Heart left ventricle (tissue), 13 donors: ENCODE measurements at regions not wholly inside any gene's neighbourhood (a gene's known extent, or its start where the extent isn't known, plus 50 kb on each side); places are given as distances from the start of the nearest gene placed in this dataset.

Experiments used
- CTCF ChIP-seq, 12 donors: fragments of 200-600 bp; sonication (generic) in 4 of 12; IDR thresholded peaks; one replicate each; pipeline versions ENCODE4 v1.5.0 to v1.8.0; 2018 to 2022; ENCODE audit warnings: antibody characterized with exemption in 12 of 12, mild to moderate bottlenecking in 5 of 12
- POLR2A ChIP-seq, 2 donors: fragments of 450-650 bp; IDR thresholded peaks; one replicate each; pipeline ENCODE4 v1.6.1; 2017; ENCODE audit warnings: antibody characterized with exemption in 2 of 2, mild to moderate bottlenecking in 2 of 2, moderate library complexity in 2 of 2
- donor health status: ischemic (EF 13 %, LVEDD 7.1; RV severe dilation, severe dysfunction).
- donor health status: DM: no; HTN: yes; CAD: no.
- donor health status: DM: no; HTN: no; CAD: no.
- donor health status: ischemic (EF 25% LVEDD 6.9; RV normal size, moderate dysfunction).
- donor health status: ischemic (EF 25% LVEDD 5.7; RV mildly dilated, moderate dysfunction).
- donor health status: ischemic (EF 35%, LVEDD 5.7; RV mildly dilated, moderate dysfunction).
- donor health status: nonischemic (EF 11% LVEDD 7.7; RV severe dilation, severe dysfunction).
- donor health status: DM: yes; HTN: yes; CAD: no.
- donor health status: PGD.
- donor health status: ischemic (EF 29% LVEDD 5.4; RV normal size, mild dysfunction).
- donor health status: nonischemic (EF 23%, LVEDD 6.1; RV moderate dilation, normal function).

- TF ChIP-seq CTCF (IDR thresholded peaks at IDR 0.05) = no peak
- no peak for TF ChIP-seq POLR2A (IDR thresholded peaks at IDR 0.05)
These were observed 83.0 kb upstream of the FAR2 start for GRCh38 chr12:29066011-29066588.
